ENCODE measurements at regions not wholly inside any gene's neighbourhood (a gene's known extent, or its start where the extent isn't known, plus 50 kb on each side); places are given as distances from the start of the nearest gene placed in this dataset.

DNA sequence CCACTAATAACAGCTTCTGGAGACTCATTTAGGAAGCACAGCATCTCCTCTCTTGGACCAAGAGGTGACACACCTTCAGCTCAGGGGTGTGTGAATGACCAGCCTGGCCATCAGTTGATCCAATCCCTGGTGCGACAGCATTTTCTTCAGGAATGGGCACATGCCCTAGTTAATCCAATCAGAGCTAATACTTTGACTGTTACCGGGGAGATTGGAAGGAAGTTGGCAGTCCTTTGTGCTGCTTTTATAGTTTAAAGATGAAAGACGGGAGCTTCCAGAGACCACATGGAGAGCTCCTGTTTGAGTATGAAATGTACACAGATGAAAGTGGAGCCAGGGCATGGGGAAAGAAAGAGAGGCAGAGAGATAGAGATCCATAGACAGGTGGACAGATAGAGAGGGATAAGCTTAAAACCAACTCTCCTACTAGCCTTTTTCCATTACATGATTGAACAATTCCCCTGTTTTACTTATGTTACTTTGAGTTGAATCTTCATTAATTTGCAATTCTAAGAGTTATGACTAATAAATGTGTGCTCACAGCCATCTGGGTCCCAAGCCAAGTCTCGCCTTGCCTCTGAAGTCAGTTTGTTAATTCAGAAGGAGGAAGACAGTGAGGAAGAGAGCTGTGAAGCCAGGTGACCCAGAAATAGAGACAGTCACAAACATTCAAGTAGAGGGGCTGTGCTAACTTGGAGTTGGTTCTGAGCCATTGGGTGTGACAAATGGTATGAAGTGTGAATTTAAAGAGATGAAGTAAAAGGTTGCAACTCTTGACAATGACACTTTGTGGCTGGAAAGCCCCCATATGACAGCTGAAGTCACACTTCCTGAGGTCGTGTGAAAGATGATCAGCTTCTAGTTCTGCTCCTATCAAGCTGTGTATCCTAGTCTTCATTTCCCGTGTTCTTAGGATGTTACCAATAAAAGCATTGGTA is 120.0 kb upstream of the GOT2 start:
- no peak for TF ChIP-seq POLR2A (IDR thresholded peaks at IDR 0.05)
- TF ChIP-seq, protein P1, sequence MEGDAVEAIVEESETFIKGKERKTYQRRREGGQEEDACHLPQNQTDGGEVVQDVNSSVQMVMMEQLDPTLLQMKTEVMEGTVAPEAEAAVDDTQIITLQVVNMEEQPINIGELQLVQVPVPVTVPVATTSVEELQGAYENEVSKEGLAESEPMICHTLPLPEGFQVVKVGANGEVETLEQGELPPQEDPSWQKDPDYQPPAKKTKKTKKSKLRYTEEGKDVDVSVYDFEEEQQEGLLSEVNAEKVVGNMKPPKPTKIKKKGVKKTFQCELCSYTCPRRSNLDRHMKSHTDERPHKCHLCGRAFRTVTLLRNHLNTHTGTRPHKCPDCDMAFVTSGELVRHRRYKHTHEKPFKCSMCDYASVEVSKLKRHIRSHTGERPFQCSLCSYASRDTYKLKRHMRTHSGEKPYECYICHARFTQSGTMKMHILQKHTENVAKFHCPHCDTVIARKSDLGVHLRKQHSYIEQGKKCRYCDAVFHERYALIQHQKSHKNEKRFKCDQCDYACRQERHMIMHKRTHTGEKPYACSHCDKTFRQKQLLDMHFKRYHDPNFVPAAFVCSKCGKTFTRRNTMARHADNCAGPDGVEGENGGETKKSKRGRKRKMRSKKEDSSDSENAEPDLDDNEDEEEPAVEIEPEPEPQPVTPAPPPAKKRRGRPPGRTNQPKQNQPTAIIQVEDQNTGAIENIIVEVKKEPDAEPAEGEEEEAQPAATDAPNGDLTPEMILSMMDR (IDR thresholded peaks at IDR 0.05): no peak
- WGBS, 2 donors: 74 to 78% methylated on average over 6 of the region's 6 CpGs
- H3K36me3 ChIP-seq: no peaks in the 10 kb centered on the region
- no peak overlapping the region for H3K27ac ChIP-seq
- no peak for DNase-seq
- H3K27me3 ChIP-seq: no peaks in the 10 kb centered on the region
- intact Hi-C loops (cut with DNase I): no loop called here
- H3K4me3 ChIP-seq (replicated peaks in 1 of 3): no peak overlapping the region
- H3K4me1 ChIP-seq: no peaks in the 10 kb centered on the region
- H3K9me3 ChIP-seq: no peaks in the 10 kb centered on the region

DNA sequence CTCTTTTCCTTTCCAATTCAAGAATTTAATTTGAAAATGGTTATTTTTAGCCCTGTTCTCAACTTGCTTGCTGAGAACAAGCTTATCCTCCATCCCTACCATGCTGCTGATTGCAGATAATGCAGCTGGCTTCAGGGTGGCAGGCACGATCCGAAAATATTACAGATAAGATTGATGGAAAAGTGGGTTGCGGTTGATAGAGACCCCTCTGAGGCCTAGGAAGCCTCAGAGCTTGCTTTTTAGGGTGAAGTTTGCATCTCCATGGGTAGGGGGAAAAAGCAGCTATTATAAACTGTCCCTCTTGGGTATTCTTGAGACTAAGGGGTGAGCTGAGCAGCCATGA is 116.5 kb upstream of the GOT2 start:
- Histone ChIP-seq H3K27ac (no peak overlapping the region), H3K27me3 (no peaks in the 10 kb centered on the region), H3K4me3 (replicated peaks in 1 of 3) (no peak overlapping the region), H3K36me3 (no peaks in the 10 kb centered on the region), H3K9me3 (no peaks in the 10 kb centered on the region), H3K4me1 (no peaks in the 10 kb centered on the region)
- no peak for TF ChIP-seq POLR2A (IDR thresholded peaks at IDR 0.05)
- TF ChIP-seq, protein P1 (IDR thresholded peaks at IDR 0.05): no peak
- intact Hi-C loops (cut with DNase I): no loop called here
- WGBS, 2 donors: 68 to 85% methylated on average over 3 of the region's 3 CpGs
- DNase-seq: no peak

DNA sequence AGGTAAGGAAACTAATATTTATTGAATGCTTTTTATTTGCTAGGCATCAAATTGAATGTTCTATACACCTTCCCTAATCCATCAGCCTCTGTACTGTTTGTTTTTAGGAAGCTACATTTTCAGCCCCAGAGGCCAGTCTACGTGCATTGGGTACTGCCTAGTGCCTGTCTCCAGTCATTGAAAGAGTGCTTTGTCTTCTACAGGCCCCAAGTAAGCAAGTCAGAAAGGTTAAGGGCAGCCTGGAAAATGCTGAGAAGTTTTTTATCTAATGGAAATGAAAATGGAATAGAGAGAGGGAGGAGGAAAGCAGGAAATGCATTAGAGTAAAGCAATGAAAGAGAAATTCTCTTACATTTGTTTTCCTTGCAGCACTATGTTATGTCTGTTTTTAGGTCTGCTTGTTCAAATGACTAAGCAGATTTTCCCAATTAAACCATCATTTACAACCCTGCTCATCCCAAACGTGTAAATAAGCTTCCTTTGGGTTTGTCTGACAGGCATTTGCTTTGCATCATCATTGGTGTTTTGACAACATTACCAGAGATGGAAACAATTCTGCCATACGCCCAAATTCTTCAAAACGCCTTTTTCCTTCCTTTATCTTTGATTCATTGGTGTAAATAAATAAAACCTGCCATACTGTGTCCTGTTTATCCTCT is 116.0 kb upstream of the GOT2 start:
- 58 to 72% methylated on average over 4 of the region's 4 CpGs for WGBS, 2 donors
- no peak for DNase-seq
- Histone ChIP-seq H3K4me1 (no peaks in the 10 kb centered on the region), H3K36me3 (no peaks in the 10 kb centered on the region), H3K27me3 (no peaks in the 10 kb centered on the region), H3K9me3 (no peaks in the 10 kb centered on the region), H3K27ac (no peak overlapping the region), H3K4me3 (replicated peaks in 1 of 3) (no peak overlapping the region)
- TF ChIP-seq, protein P1 (IDR thresholded peaks at IDR 0.05): no peak
- no peak for TF ChIP-seq POLR2A (IDR thresholded peaks at IDR 0.05)
- intact Hi-C loops (cut with DNase I): no loop called here

DNA sequence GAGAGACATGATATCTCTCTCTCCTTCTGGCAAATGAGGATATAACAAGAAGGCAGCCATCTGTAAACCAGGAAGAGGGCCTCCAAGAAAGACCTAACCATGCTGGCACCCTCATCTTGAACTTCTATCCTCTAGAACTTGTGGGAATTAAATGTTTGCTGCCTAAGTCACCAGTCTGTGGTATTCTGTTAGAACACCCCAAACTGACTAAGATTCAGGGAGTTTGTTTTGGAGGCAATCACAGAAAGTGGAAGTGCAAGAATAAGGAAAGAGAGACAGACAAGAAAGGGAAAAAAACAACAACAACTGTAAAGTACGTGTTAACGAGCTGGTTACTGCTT is 114.5 kb upstream of the GOT2 start:
- intact Hi-C loops (cut with DNase I): no loop called here
- no peak overlapping the region for H3K27ac ChIP-seq
- no peak for DNase-seq
- H3K4me3 ChIP-seq (replicated peaks in 1 of 3): no peak overlapping the region
- 84 to 86% methylated on average over 2 of the region's 2 CpGs for WGBS, 2 donors
- no peaks in the 10 kb centered on the region for H3K4me1 ChIP-seq
- TF ChIP-seq, protein P1 (IDR thresholded peaks at IDR 0.05): no peak
- TF ChIP-seq POLR2A (IDR thresholded peaks at IDR 0.05): no peak
- no peaks in the 10 kb centered on the region for H3K36me3 ChIP-seq
- no peaks in the 10 kb centered on the region for H3K27me3 ChIP-seq
- H3K9me3 ChIP-seq: no peaks in the 10 kb centered on the region
